ENCODE measurements at regions not wholly inside any gene's neighbourhood (a gene's known extent, or its start where the extent isn't known, plus 50 kb on each side); places are given as distances from the start of the nearest gene placed in this dataset.

DNA sequence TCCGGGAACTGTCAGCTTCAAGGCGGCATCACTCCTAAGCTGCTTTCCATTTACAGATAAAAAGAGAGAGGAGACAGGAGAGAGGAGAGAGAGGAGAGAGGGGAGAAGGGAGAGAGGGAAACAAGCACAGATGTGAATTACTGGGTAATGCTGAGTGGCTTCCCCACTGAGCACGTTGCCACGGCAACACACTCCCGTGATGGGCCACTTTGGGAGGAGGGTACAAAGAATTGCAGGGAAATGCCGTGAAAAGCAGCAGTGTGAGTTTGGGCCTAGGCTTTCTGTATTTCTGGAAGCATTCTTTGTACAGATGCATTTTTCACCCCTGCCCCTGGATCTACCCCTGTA lies 128.0 kb upstream of the IRF2BP2 start (continued):
- no peak for TF ChIP-seq ZNF416 (tag by site-specific recombination; IDR thresholded peaks at IDR 0.05)
- TF ChIP-seq ZXDB (tag by site-specific recombination; IDR thresholded peaks at IDR 0.05), result no peak
- no peak for TF ChIP-seq ZNF777 (tag by site-specific recombination; IDR thresholded peaks at IDR 0.05; ENCODE audit: borderline replicate concordance)
- no peak for TF ChIP-seq ZNF610 (tag by site-specific recombination; IDR thresholded peaks at IDR 0.05; ENCODE audit: borderline replicate concordance)
- TF ChIP-seq, protein P1, sequence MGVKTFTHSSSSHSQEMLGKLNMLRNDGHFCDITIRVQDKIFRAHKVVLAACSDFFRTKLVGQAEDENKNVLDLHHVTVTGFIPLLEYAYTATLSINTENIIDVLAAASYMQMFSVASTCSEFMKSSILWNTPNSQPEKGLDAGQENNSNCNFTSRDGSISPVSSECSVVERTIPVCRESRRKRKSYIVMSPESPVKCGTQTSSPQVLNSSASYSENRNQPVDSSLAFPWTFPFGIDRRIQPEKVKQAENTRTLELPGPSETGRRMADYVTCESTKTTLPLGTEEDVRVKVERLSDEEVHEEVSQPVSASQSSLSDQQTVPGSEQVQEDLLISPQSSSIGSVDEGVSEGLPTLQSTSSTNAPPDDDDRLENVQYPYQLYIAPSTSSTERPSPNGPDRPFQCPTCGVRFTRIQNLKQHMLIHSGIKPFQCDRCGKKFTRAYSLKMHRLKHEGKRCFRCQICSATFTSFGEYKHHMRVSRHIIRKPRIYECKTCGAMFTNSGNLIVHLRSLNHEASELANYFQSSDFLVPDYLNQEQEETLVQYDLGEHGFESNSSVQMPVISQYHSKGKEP (tag by site-specific recombination; IDR thresholded peaks at IDR 0.05), result no peak
- no peak for TF ChIP-seq ZBTB8A (tag by site-specific recombination; IDR thresholded peaks at IDR 0.05)
- TF ChIP-seq, protein P2, sequence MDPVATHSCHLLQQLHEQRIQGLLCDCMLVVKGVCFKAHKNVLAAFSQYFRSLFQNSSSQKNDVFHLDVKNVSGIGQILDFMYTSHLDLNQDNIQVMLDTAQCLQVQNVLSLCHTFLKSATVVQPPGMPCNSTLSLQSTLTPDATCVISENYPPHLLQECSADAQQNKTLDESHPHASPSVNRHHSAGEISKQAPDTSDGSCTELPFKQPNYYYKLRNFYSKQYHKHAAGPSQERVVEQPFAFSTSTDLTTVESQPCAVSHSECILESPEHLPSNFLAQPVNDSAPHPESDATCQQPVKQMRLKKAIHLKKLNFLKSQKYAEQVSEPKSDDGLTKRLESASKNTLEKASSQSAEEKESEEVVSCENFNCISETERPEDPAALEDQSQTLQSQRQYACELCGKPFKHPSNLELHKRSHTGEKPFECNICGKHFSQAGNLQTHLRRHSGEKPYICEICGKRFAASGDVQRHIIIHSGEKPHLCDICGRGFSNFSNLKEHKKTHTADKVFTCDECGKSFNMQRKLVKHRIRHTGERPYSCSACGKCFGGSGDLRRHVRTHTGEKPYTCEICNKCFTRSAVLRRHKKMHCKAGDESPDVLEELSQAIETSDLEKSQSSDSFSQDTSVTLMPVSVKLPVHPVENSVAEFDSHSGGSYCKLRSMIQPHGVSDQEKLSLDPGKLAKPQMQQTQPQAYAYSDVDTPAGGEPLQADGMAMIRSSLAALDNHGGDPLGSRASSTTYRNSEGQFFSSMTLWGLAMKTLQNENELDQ (tag by site-specific recombination; IDR thresholded peaks at IDR 0.05; ENCODE audit: low read depth), result no peak
- TF ChIP-seq ZNF133 (tag by site-specific recombination; IDR thresholded peaks at IDR 0.05), result no peak
- no peak for TF ChIP-seq ZNF350 (tag by site-specific recombination; IDR thresholded peaks at IDR 0.05)
- TF ChIP-seq KLF1 (tag by site-specific recombination; IDR thresholded peaks at IDR 0.05), result no peak
- TF ChIP-seq SCRT1 (tag by site-specific recombination; IDR thresholded peaks at IDR 0.05; ENCODE audit: borderline replicate concordance), result no peak
- TF ChIP-seq, protein P3, sequence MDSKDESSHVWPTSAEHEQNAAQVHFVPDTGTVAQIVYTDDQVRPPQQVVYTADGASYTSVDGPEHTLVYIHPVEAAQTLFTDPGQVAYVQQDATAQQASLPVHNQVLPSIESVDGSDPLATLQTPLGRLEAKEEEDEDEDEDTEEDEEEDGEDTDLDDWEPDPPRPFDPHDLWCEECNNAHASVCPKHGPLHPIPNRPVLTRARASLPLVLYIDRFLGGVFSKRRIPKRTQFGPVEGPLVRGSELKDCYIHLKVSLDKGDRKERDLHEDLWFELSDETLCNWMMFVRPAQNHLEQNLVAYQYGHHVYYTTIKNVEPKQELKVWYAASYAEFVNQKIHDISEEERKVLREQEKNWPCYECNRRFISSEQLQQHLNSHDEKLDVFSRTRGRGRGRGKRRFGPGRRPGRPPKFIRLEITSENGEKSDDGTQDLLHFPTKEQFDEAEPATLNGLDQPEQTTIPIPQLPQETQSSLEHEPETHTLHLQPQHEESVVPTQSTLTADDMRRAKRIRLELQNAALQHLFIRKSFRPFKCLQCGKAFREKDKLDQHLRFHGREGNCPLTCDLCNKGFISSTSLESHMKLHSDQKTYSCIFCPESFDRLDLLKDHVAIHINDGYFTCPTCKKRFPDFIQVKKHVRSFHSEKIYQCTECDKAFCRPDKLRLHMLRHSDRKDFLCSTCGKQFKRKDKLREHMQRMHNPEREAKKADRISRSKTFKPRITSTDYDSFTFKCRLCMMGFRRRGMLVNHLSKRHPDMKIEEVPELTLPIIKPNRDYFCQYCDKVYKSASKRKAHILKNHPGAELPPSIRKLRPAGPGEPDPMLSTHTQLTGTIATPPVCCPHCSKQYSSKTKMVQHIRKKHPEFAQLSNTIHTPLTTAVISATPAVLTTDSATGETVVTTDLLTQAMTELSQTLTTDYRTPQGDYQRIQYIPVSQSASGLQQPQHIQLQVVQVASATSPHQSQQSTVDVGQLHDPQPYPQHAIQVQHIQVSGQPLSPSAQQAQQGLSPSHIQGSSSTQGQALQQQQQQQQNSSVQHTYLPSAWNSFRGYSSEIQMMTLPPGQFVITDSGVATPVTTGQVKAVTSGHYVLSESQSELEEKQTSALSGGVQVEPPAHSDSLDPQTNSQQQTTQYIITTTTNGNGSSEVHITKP (tag by site-specific recombination; IDR thresholded peaks at IDR 0.05), result no peak
- no peak for TF ChIP-seq ZBTB7A (tag by site-specific recombination; IDR thresholded peaks at IDR 0.05; ENCODE audit: low read depth)
- no peak for TF ChIP-seq ZNF510 (tag by site-specific recombination; IDR thresholded peaks at IDR 0.05; ENCODE audit: insufficient replicate concordance)
- TF ChIP-seq BCL11B (tag by site-specific recombination; IDR thresholded peaks at IDR 0.05; ENCODE audit: low read depth), result no peak
- no peak for TF ChIP-seq ZNF670 (tag by site-specific recombination; IDR thresholded peaks at IDR 0.05; ENCODE audit: low read depth)
- TF ChIP-seq ZBTB17 (tag by site-specific recombination; IDR thresholded peaks at IDR 0.05), result no peak; the same call in 1 of the 2 replicates
- TF ChIP-seq, protein P4, sequence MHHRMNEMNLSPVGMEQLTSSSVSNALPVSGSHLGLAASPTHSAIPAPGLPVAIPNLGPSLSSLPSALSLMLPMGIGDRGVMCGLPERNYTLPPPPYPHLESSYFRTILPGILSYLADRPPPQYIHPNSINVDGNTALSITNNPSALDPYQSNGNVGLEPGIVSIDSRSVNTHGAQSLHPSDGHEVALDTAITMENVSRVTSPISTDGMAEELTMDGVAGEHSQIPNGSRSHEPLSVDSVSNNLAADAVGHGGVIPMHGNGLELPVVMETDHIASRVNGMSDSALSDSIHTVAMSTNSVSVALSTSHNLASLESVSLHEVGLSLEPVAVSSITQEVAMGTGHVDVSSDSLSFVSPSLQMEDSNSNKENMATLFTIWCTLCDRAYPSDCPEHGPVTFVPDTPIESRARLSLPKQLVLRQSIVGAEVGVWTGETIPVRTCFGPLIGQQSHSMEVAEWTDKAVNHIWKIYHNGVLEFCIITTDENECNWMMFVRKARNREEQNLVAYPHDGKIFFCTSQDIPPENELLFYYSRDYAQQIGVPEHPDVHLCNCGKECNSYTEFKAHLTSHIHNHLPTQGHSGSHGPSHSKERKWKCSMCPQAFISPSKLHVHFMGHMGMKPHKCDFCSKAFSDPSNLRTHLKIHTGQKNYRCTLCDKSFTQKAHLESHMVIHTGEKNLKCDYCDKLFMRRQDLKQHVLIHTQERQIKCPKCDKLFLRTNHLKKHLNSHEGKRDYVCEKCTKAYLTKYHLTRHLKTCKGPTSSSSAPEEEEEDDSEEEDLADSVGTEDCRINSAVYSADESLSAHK (tag by site-specific recombination; IDR thresholded peaks at IDR 0.05), result no peak
- TF ChIP-seq, protein P5, sequence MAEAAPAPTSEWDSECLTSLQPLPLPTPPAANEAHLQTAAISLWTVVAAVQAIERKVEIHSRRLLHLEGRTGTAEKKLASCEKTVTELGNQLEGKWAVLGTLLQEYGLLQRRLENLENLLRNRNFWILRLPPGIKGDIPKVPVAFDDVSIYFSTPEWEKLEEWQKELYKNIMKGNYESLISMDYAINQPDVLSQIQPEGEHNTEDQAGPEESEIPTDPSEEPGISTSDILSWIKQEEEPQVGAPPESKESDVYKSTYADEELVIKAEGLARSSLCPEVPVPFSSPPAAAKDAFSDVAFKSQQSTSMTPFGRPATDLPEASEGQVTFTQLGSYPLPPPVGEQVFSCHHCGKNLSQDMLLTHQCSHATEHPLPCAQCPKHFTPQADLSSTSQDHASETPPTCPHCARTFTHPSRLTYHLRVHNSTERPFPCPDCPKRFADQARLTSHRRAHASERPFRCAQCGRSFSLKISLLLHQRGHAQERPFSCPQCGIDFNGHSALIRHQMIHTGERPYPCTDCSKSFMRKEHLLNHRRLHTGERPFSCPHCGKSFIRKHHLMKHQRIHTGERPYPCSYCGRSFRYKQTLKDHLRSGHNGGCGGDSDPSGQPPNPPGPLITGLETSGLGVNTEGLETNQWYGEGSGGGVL (tag by site-specific recombination; IDR thresholded peaks at IDR 0.05), result peak; percentile 92
- no peak for TF ChIP-seq ZNF558 (tag by site-specific recombination; IDR thresholded peaks at IDR 0.05)

All from HEK293 (cell line).